ENCODE measurements at regions not wholly inside any gene's neighbourhood (a gene's known extent, or its start where the extent isn't known, plus 50 kb on each side); places are given as distances from the start of the nearest gene placed in this dataset.

- 88% methylated on average over 7 of the region's 7 CpGs for WGBS
- peaks cover 2 to 19% (median 9%) of the 10 kb centered on the region in 4 donors for H3K36me3 ChIP-seq (ENCODE audit: control insufficient read depth in 4 of 4, insufficient read depth in 3 of 4, low read depth in 1 of 4, low read length in 3 of 4)
- no peak overlapping the region for H3K27ac ChIP-seq (ENCODE audit: low read depth in 1 of 2, low read length in 2 of 2)
- H3K9ac ChIP-seq (ENCODE audit: low read depth in 1 of 2, low read length in 2 of 2): no peak overlapping the region
- H3K4me1 ChIP-seq (ENCODE audit: control insufficient read depth in 4 of 4, insufficient read depth in 4 of 4, low read length in 3 of 4): peaks cover 4 to 21% (median 17%) of the 10 kb centered on the region in 4 donors
- no peak overlapping the region for H3K4me3 ChIP-seq (ENCODE audit: low read depth in 1 of 3, low read length in 3 of 3)
- TF ChIP-seq FOXA2 (IDR thresholded peaks at IDR 0.05) (no peak), RAD21 (IDR thresholded peaks at IDR 0.05) (no peak), FOXA1 (IDR thresholded peaks at IDR 0.05) (no peak), YY1 (IDR thresholded peaks at IDR 0.05) (no peak), MAX (IDR thresholded peaks at IDR 0.05) (no peak), TAF1 (conservative IDR thresholded peaks at IDR 0.05) (no peak), RXRA (IDR thresholded peaks at IDR 0.05) (no peak), REST (IDR thresholded peaks at IDR 0.05) (no peak), ZBTB33 (IDR thresholded peaks at IDR 0.05) (no peak), NR2F2 (IDR thresholded peaks at IDR 0.05) (no peak), HNF4A (conservative IDR thresholded peaks at IDR 0.05) (no peak), HNF4G (IDR thresholded peaks at IDR 0.05) (no peak), SP1 (IDR thresholded peaks at IDR 0.05) (no peak), JUND (IDR thresholded peaks at IDR 0.05) (no peak), CTCF (IDR thresholded peaks at IDR 0.05; ENCODE audit: low read depth, low read length, missing input control) (no peak), ATF3 (IDR thresholded peaks at IDR 0.05) (no peak)
- H3K9me3 ChIP-seq (ENCODE audit: control insufficient read depth in 4 of 4, low read length in 3 of 4): no peaks in the 10 kb centered on the region
- H3K27me3 ChIP-seq (ENCODE audit: control insufficient read depth in 4 of 4, insufficient read depth in 4 of 4, low read length in 3 of 4): no peaks in the 10 kb centered on the region
- DNase-seq (ENCODE audit: low spot score): no peak
These were observed 91.1 kb upstream of the DMRT1 start for GRCh38 chr9:750249-750967.
